Stimulated activated memory B cell treated with anti-CD40 and anti-IgM and Interleukin-4, amounts not matched to agents 10 μg/mL and 1 μg/mL and 100 μg/mL, for 72 hours (primary cell): ENCODE measurements at regions not wholly inside any gene's neighbourhood (a gene's known extent, or its start where the extent isn't known, plus 50 kb on each side); places are given as distances from the start of the nearest gene placed in this dataset.

Source experiments
- ATAC-seq: fragments of 150-1000 bp; cut with Tn5 transposase; 2 replicates; pipeline ENCODE4 v1.10.0; 2021
- H3K27ac Mint-ChIP-seq: one replicate; pipeline ENCODE4 v1.8.0; 2022; ENCODE audit warnings: mild to moderate bottlenecking, mixed read lengths
- H3K27me3 Mint-ChIP-seq: one replicate; pipeline ENCODE4 v1.8.0; 2022; ENCODE audit warnings: mixed read lengths
- H3K36me3 Mint-ChIP-seq: one replicate; pipeline ENCODE4 v1.8.0; 2022; ENCODE audit warnings: mixed read lengths
- H3K4me1 Mint-ChIP-seq: one replicate; pipeline ENCODE4 v1.8.0; 2022; ENCODE audit warnings: mixed read lengths
- H3K4me3 Mint-ChIP-seq: one replicate; pipeline ENCODE4 v1.8.0; 2022; ENCODE audit warnings: mild to moderate bottlenecking, moderate library complexity, mixed read lengths
- H3K9me3 Mint-ChIP-seq: one replicate; pipeline ENCODE4 v1.8.0; 2022; ENCODE audit warnings: mixed read lengths

- H3K9me3 Mint-ChIP-seq = no peaks in the 10 kb centered on the region
- H3K36me3 Mint-ChIP-seq = no peaks in the 10 kb centered on the region
- ATAC-seq = no peak
- H3K4me1 Mint-ChIP-seq = no peaks in the 10 kb centered on the region
- no peak overlapping the region for H3K27ac Mint-ChIP-seq
- peaks cover 33% of the 10 kb centered on the region for H3K27me3 Mint-ChIP-seq
- H3K4me3 Mint-ChIP-seq = no peak overlapping the region
These were observed 133.7 kb downstream of the FCRL5 start for GRCh38 chr1:157418659-157419058.

GRCh38 chr1:157418231-157418630, 134.1 kb downstream of the FCRL5 start:
- Mint-ChIP-seq H3K27ac (no peak overlapping the region), H3K36me3 (no peaks in the 10 kb centered on the region), H3K4me3 (no peak overlapping the region), H3K27me3 (peaks cover 33% of the 10 kb centered on the region), H3K4me1 (no peaks in the 10 kb centered on the region), H3K9me3 (no peaks in the 10 kb centered on the region)
- ATAC-seq = peak; percentile 21

GRCh38 chr1:157415661-157416060, 136.7 kb downstream of the FCRL5 start:
- H3K27me3 Mint-ChIP-seq = peaks cover 33% of the 10 kb centered on the region
- H3K36me3 Mint-ChIP-seq = no peaks in the 10 kb centered on the region
- H3K4me3 Mint-ChIP-seq = no peak overlapping the region
- no peak for ATAC-seq
- no peaks in the 10 kb centered on the region for H3K9me3 Mint-ChIP-seq
- H3K27ac Mint-ChIP-seq = no peak overlapping the region
- H3K4me1 Mint-ChIP-seq = no peaks in the 10 kb centered on the region

- Mint-ChIP-seq H3K4me1 (no peaks in the 10 kb centered on the region), H3K4me3 (no peak overlapping the region), H3K9me3 (no peaks in the 10 kb centered on the region), H3K27me3 (peaks cover 23% of the 10 kb centered on the region), H3K27ac (no peak overlapping the region), H3K36me3 (no peaks in the 10 kb centered on the region)
- ATAC-seq = no peak
These were observed 140.0 kb downstream of the FCRL5 start for GRCh38 chr1:157412308-157412707.

GRCh38 chr1:157411769-157412168, 140.5 kb downstream of the FCRL5 start:
- Mint-ChIP-seq H3K4me1 (no peaks in the 10 kb centered on the region), H3K4me3 (no peak overlapping the region), H3K27me3 (peaks cover 22% of the 10 kb centered on the region), H3K36me3 (no peaks in the 10 kb centered on the region), H3K27ac (no peak overlapping the region), H3K9me3 (no peaks in the 10 kb centered on the region)
- ATAC-seq = no peak

GRCh38 chr1:157411064-157411463, 141.3 kb downstream of the FCRL5 start:
- no peak for ATAC-seq
- Mint-ChIP-seq H3K9me3 (no peaks in the 10 kb centered on the region), H3K27me3 (peaks cover 15% of the 10 kb centered on the region), H3K27ac (no peak overlapping the region), H3K4me3 (no peak overlapping the region), H3K4me1 (no peaks in the 10 kb centered on the region), H3K36me3 (no peaks in the 10 kb centered on the region)

GRCh38 chr1:157410457-157410856, 141.9 kb downstream of the FCRL5 start:
- Mint-ChIP-seq H3K27ac (no peak overlapping the region), H3K27me3 (peaks cover 8% of the 10 kb centered on the region), H3K36me3 (no peaks in the 10 kb centered on the region), H3K4me3 (no peak overlapping the region), H3K9me3 (no peaks in the 10 kb centered on the region), H3K4me1 (no peaks in the 10 kb centered on the region)
- ATAC-seq = no peak

GRCh38 chr1:157409927-157410326, 142.4 kb downstream of the FCRL5 start:
- Mint-ChIP-seq H3K36me3 (no peaks in the 10 kb centered on the region), H3K27me3 (peaks cover 3% of the 10 kb centered on the region)
- ATAC-seq = no peak

GRCh38 chr1:157407917-157408525, 144.3 kb downstream of the FCRL5 start:
- H3K27me3 Mint-ChIP-seq = no peaks in the 10 kb centered on the region
- H3K4me3 Mint-ChIP-seq = no peak overlapping the region
- no peaks in the 10 kb centered on the region for H3K36me3 Mint-ChIP-seq
- H3K27ac Mint-ChIP-seq = no peak overlapping the region
- no peak for ATAC-seq
- H3K4me1 Mint-ChIP-seq = peaks cover 15% of the 10 kb centered on the region
- no peaks in the 10 kb centered on the region for H3K9me3 Mint-ChIP-seq

More at GRCh38 chr1:157409927-157410326, 142.4 kb downstream of the FCRL5 start:
- H3K9me3 Mint-ChIP-seq = no peaks in the 10 kb centered on the region
- H3K27ac Mint-ChIP-seq = no peak overlapping the region
- H3K4me3 Mint-ChIP-seq = no peak overlapping the region
- no peaks in the 10 kb centered on the region for H3K4me1 Mint-ChIP-seq

GRCh38 chr1:157407367-157407766, 144.9 kb downstream of the FCRL5 start:
- H3K27ac Mint-ChIP-seq = no peak overlapping the region
- no peaks in the 10 kb centered on the region for H3K36me3 Mint-ChIP-seq
- ATAC-seq = no peak
- H3K9me3 Mint-ChIP-seq = no peaks in the 10 kb centered on the region
- H3K4me3 Mint-ChIP-seq = no peak overlapping the region
- H3K27me3 Mint-ChIP-seq = no peaks in the 10 kb centered on the region
- peaks cover 19% of the 10 kb centered on the region for H3K4me1 Mint-ChIP-seq

GRCh38 chr1:157405662-157406061, 146.7 kb downstream of the FCRL5 start:
- H3K36me3 Mint-ChIP-seq = no peaks in the 10 kb centered on the region
- no peak for ATAC-seq
- H3K27ac Mint-ChIP-seq = no peak overlapping the region
- peaks cover 19% of the 10 kb centered on the region for H3K4me1 Mint-ChIP-seq
- H3K4me3 Mint-ChIP-seq = no peak overlapping the region
- no peaks in the 10 kb centered on the region for H3K9me3 Mint-ChIP-seq
- H3K27me3 Mint-ChIP-seq = no peaks in the 10 kb centered on the region

- no peak overlapping the region for H3K27ac Mint-ChIP-seq
- ATAC-seq = no peak
- H3K9me3 Mint-ChIP-seq = no peaks in the 10 kb centered on the region
- H3K36me3 Mint-ChIP-seq = no peaks in the 10 kb centered on the region
- H3K4me1 Mint-ChIP-seq = peaks cover 24% of the 10 kb centered on the region
- peaks cover 6% of the 10 kb centered on the region for H3K27me3 Mint-ChIP-seq
- no peak overlapping the region for H3K4me3 Mint-ChIP-seq
These were observed 147.7 kb downstream of the FCRL5 start for GRCh38 chr1:157404614-157405013.

GRCh38 chr1:157404063-157404501, 148.2 kb downstream of the FCRL5 start:
- Mint-ChIP-seq H3K4me1 (peaks cover 24% of the 10 kb centered on the region), H3K27me3 (peaks cover 11% of the 10 kb centered on the region), H3K36me3 (no peaks in the 10 kb centered on the region), H3K4me3 (peak overlapping the region; percentile 13), H3K9me3 (no peaks in the 10 kb centered on the region), H3K27ac (peak overlapping the region; percentile 74)
- ATAC-seq = peak; percentile 74

GRCh38 chr1:157403608-157404007, 148.7 kb downstream of the FCRL5 start:
- Mint-ChIP-seq H3K9me3 (no peaks in the 10 kb centered on the region), H3K27me3 (peaks cover 16% of the 10 kb centered on the region), H3K27ac (peak overlapping the region; percentile 74), H3K4me3 (peak overlapping the region; percentile 13), H3K4me1 (peaks cover 24% of the 10 kb centered on the region), H3K36me3 (no peaks in the 10 kb centered on the region)
- ATAC-seq = peak; percentile 49

GRCh38 chr1:157403203-157403602, 149.1 kb downstream of the FCRL5 start:
- Mint-ChIP-seq H3K27me3 (peaks cover 19% of the 10 kb centered on the region), H3K36me3 (no peaks in the 10 kb centered on the region), H3K4me1 (peaks cover 24% of the 10 kb centered on the region), H3K9me3 (no peaks in the 10 kb centered on the region), H3K4me3 (no peak overlapping the region), H3K27ac (peak overlapping the region; percentile 74)
- peak; percentile 88 for ATAC-seq

- no peak overlapping the region for H3K27ac Mint-ChIP-seq
- H3K4me1 Mint-ChIP-seq = peaks cover 24% of the 10 kb centered on the region
- H3K27me3 Mint-ChIP-seq = peaks cover 19% of the 10 kb centered on the region
These were observed 151.5 kb downstream of the FCRL5 start for GRCh38 chr1:157400766-157401165.

More at GRCh38 chr1:157400766-157401165, 151.5 kb downstream of the FCRL5 start:
- no peaks in the 10 kb centered on the region for H3K36me3 Mint-ChIP-seq
- no peak overlapping the region for H3K4me3 Mint-ChIP-seq
- H3K9me3 Mint-ChIP-seq = no peaks in the 10 kb centered on the region
- no peak for ATAC-seq
